KMS-11 (cell line): ENCODE measurements at regions not wholly inside any gene's neighbourhood (a gene's known extent, or its start where the extent isn't known, plus 50 kb on each side); places are given as distances from the start of the nearest gene placed in this dataset.
"Not testable (repeated sequence)": the region's sequence is repeated elsewhere in the genome, so short reads cannot be mapped to it uniquely, and the experiment has no call there.

Experiments used
- H2AFZ ChIP-seq: fragments of 200-600 bp; sonication (generic); 2 replicates; pipeline ENCODE4 v1.6.1; 2016; ENCODE audit warnings: antibody characterized with exemption, mixed run types, low read depth
- H3K27ac ChIP-seq: fragments of 200-600 bp; sonication (generic); 2 replicates; pipeline ENCODE4 v1.6.1; 2016; ENCODE audit warnings: mild to moderate bottlenecking, mixed run types
- H3K27me3 ChIP-seq: fragments of 200-600 bp; sonication (generic); 2 replicates; pipeline ENCODE4 v1.6.1; 2017; ENCODE audit warnings: mild to moderate bottlenecking, low read depth, mixed run types, moderate library complexity; ENCODE audit not compliant: insufficient read depth
- H3K36me3 ChIP-seq: fragments of 200-600 bp; sonication (generic); 2 replicates; pipeline ENCODE4 v1.6.1; 2017; ENCODE audit warnings: mild to moderate bottlenecking, mixed run types; ENCODE audit not compliant: insufficient read depth
- H3K4me1 ChIP-seq: fragments of 200-600 bp; sonication (generic); 2 replicates; pipeline ENCODE4 v1.6.1; 2016; ENCODE audit warnings: mild to moderate bottlenecking, low read depth, mixed run types; ENCODE audit not compliant: poor library complexity, severe bottlenecking
- H3K4me2 ChIP-seq: fragments of 200-600 bp; sonication (generic); 2 replicates; pipeline ENCODE4 v1.7.0; 2016; ENCODE audit warnings: mild to moderate bottlenecking, mixed run types
- H3K4me3 ChIP-seq: fragments of 200-600 bp; sonication (generic); IDR thresholded peaks from 2 replicates; pipeline ENCODE4 v1.6.1; 2017; ENCODE audit warnings: low read depth, low read length, mixed read lengths; ENCODE audit not compliant: insufficient read depth
- H3K79me2 ChIP-seq: fragments of 200-600 bp; sonication (generic); 2 replicates; pipeline ENCODE4 v1.6.1; 2016; ENCODE audit warnings: low read depth, mixed run types; ENCODE audit not compliant: insufficient read depth
- H3K9ac ChIP-seq: fragments of 200-600 bp; sonication (generic); 2 replicates; pipeline ENCODE4 v1.6.1; 2016; ENCODE audit warnings: mild to moderate bottlenecking, mixed run types
- H4K20me1 ChIP-seq: fragments of 200-600 bp; sonication (generic); 2 replicates; pipeline ENCODE4 v1.6.1; 2016; ENCODE audit warnings: mild to moderate bottlenecking, mixed run types; ENCODE audit not compliant: insufficient read depth
- CTCF ChIP-seq: fragments of 200-600 bp; sonication (generic); conservative IDR thresholded peaks from 2 replicates; pipeline ENCODE4 v1.6.1; 2017; ENCODE audit warnings: low read depth, mild to moderate bottlenecking, antibody characterized with exemption, low read length, moderate library complexity, mixed read lengths

GRCh38 chr4:64903986-64904385 lies 494.7 kb upstream of the TECRL start:
- no peak overlapping the region for H3K27ac ChIP-seq
- no peak overlapping the region for H3K4me3 ChIP-seq
- H4K20me1 ChIP-seq, result no peaks in the 10 kb centered on the region
- no peak for TF ChIP-seq CTCF
- no peaks in the 10 kb centered on the region for H3K36me3 ChIP-seq
- peaks cover 6% of the 10 kb centered on the region for H3K4me1 ChIP-seq
- H3K9ac ChIP-seq, result no peak overlapping the region
- no peak overlapping the region for H2AFZ ChIP-seq
- no peaks in the 10 kb centered on the region for H3K27me3 ChIP-seq
- no peak overlapping the region for H3K4me2 ChIP-seq
- H3K79me2 ChIP-seq, result no peaks in the 10 kb centered on the region

- Histone ChIP-seq H3K4me2 (no peak overlapping the region), H3K36me3 (no peaks in the 10 kb centered on the region), H4K20me1 (no peaks in the 10 kb centered on the region), H3K4me1 (peaks cover 6% of the 10 kb centered on the region), H3K27me3 (no peaks in the 10 kb centered on the region), H2AFZ (no peak overlapping the region), H3K9ac (no peak overlapping the region), H3K27ac (no peak overlapping the region), H3K79me2 (no peaks in the 10 kb centered on the region), H3K4me3 (no peak overlapping the region)
- TF ChIP-seq CTCF, result no peak
Measured at GRCh38 chr4:64899563-64899962, 490.3 kb upstream of the TECRL start.

GRCh38 chr4:64899030-64899429 lies 489.8 kb upstream of the TECRL start:
- H3K27me3 ChIP-seq, H3K9ac ChIP-seq, H3K4me2 ChIP-seq, H4K20me1 ChIP-seq, H3K27ac ChIP-seq, H3K4me1 ChIP-seq, H2AFZ ChIP-seq, H3K36me3 ChIP-seq, H3K79me2 ChIP-seq, H3K4me3 ChIP-seq: not testable (repeated sequence)

- no peak overlapping the region for H2AFZ ChIP-seq
- H3K27me3 ChIP-seq, result no peaks in the 10 kb centered on the region
- H4K20me1 ChIP-seq, result no peaks in the 10 kb centered on the region
- H3K4me1 ChIP-seq, result no peaks in the 10 kb centered on the region
- H3K79me2 ChIP-seq, result no peaks in the 10 kb centered on the region
- no peak overlapping the region for H3K4me2 ChIP-seq
- no peaks in the 10 kb centered on the region for H3K36me3 ChIP-seq
- no peak overlapping the region for H3K9ac ChIP-seq
- H3K27ac ChIP-seq, result no peak overlapping the region
- no peak for TF ChIP-seq CTCF
- no peak overlapping the region for H3K4me3 ChIP-seq
Measured at GRCh38 chr4:64897683-64898082, 488.4 kb upstream of the TECRL start.

GRCh38 chr4:64895031-64895430 lies 485.8 kb upstream of the TECRL start:
- no peaks in the 10 kb centered on the region for H4K20me1 ChIP-seq
- 0 out of 2 replicates have a peak overlapping the region, but pooled peaks have one; percentile 20 for H2AFZ ChIP-seq
- no peak overlapping the region for H3K4me2 ChIP-seq
- no peaks in the 10 kb centered on the region for H3K36me3 ChIP-seq
- H3K27me3 ChIP-seq, result no peaks in the 10 kb centered on the region
- H3K27ac ChIP-seq, result no peak overlapping the region
- H3K9ac ChIP-seq, result no peak overlapping the region
- no peak for TF ChIP-seq CTCF
- H3K4me1 ChIP-seq, result no peaks in the 10 kb centered on the region
- H3K79me2 ChIP-seq, result no peaks in the 10 kb centered on the region
- no peak overlapping the region for H3K4me3 ChIP-seq
